BJ (cell line): ENCODE measurements at regions not wholly inside any gene's neighbourhood (a gene's known extent, or its start where the extent isn't known, plus 50 kb on each side); places are given as distances from the start of the nearest gene placed in this dataset.

Source experiments
- CTCF ChIA-PET: fragments of 350-600 bp; formaldehyde crosslinking; extraction: SDS; loops from one replicate; lab custom pipeline; 2021; ENCODE audit warnings: antibody characterized with exemption, inconsistent platforms; lab: Yijun Ruan, JAX
- POLR2A ChIA-PET: fragments of 300-600 bp; sonication (Branson Sonifier 250); formaldehyde crosslinking; extraction: SDS; loops from one replicate; lab custom pipeline; 2021; ENCODE audit warnings: antibody characterized with exemption; lab: Charles Lee
- DNase-seq: peaks from one replicate; pipeline ENCODE4 v3.0.0-alpha.2; 2011; ENCODE audit warnings: low read depth
- H3K27me3 ChIP-seq: 2 replicates; pipeline ENCODE4 v1.6.0; 2011; ENCODE audit warnings: low read length; ENCODE audit not compliant: control insufficient read depth, insufficient read depth
- H3K36me3 ChIP-seq: 2 replicates; pipeline ENCODE4 v1.5.1; 2011; ENCODE audit warnings: low read length; ENCODE audit not compliant: control insufficient read depth, insufficient read depth
- H3K4me3 ChIP-seq: 2 replicates; pipeline ENCODE4 v1.5.1; 2011; ENCODE audit warnings: low read depth, mild to moderate bottlenecking, control low read depth, low read length
- TF ChIP-seq, protein P1 (sequence below): IDR thresholded peaks from 2 replicates; pipeline ENCODE4 v1.5.1; 2011; ENCODE audit warnings: low read depth, mild to moderate bottlenecking, control low read depth, inconsistent platforms, low read length, moderate library complexity; ENCODE audit not compliant: insufficient read depth

DNA sequence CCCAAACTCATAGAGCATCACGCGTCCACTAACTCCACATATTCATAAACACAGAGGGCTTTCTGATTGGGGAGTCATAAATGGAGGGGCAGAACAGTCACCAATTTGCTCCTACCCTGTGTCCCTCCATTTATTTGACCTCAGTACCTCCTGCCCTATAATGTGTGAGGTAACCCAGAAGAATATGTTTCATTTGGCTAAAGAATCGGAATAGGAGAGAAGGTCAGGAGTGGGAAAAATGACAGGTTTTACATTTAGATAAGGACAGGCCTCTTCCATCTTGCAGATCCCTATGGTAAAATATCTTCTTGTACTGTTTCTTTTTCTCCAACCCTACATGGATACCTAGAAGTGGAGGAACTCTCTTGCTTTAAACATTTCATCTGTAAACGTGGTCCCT lies 578.0 kb downstream of the TUSC7 start:
- TF ChIP-seq, protein P1, sequence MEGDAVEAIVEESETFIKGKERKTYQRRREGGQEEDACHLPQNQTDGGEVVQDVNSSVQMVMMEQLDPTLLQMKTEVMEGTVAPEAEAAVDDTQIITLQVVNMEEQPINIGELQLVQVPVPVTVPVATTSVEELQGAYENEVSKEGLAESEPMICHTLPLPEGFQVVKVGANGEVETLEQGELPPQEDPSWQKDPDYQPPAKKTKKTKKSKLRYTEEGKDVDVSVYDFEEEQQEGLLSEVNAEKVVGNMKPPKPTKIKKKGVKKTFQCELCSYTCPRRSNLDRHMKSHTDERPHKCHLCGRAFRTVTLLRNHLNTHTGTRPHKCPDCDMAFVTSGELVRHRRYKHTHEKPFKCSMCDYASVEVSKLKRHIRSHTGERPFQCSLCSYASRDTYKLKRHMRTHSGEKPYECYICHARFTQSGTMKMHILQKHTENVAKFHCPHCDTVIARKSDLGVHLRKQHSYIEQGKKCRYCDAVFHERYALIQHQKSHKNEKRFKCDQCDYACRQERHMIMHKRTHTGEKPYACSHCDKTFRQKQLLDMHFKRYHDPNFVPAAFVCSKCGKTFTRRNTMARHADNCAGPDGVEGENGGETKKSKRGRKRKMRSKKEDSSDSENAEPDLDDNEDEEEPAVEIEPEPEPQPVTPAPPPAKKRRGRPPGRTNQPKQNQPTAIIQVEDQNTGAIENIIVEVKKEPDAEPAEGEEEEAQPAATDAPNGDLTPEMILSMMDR: no peak
- no peaks in the 10 kb centered on the region; the same call in 1 of the 2 replicates for H3K27me3 ChIP-seq
- ChIA-PET POLR2A (no interaction called here), CTCF (no interaction called here)
- H3K36me3 ChIP-seq: no peaks in the 10 kb centered on the region
- DNase-seq: no peak
- H3K4me3 ChIP-seq: no peak overlapping the region

DNA sequence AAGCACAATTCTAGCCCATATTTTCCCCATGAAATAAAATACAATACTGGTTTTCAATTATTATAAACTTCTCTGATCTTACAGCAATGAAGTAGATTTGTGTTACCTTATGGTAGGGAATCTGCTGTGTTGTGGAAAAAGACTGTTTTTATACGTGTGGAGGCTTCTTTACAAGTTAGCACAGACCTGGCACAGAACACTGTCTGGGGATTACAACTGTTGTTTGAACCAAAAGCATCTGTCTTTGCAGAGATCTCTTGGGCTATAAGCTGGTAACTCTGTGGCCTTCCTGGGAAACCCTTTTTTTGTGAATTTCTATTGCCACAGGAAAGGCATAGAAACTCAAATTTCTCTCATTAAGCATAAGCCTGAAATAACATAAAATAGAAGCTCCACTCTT lies 581.9 kb downstream of the TUSC7 start:
- TF ChIP-seq, protein P1: no peak
- ChIA-PET CTCF (no interaction called here), POLR2A (no interaction called here)
- no peak for DNase-seq
- H3K4me3 ChIP-seq: no peak overlapping the region
- H3K36me3 ChIP-seq: no peaks in the 10 kb centered on the region
- H3K27me3 ChIP-seq: no peaks in the 10 kb centered on the region; the same call in 1 of the 2 replicates

DNA sequence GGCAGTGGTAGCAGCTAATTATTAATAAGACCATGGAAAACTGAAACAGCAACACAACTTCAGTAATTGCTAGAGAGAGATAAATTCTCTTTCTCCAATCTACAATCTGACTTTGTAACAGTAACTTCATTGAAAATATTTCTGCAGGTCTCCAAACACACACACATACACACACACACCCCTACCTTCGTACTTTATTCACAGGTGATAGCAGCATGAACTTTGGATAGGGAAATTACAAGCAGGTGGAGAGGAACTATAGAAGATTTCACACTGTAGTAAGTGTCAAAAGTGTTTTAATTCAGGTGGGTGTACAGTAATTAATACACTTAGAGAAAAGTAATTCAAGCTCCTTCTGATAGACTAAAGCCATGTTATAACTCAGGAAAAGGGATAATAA lies 587.5 kb downstream of the TUSC7 start:
- POLR2A ChIA-PET: no interaction called here
- TF ChIP-seq, protein P1: no peak
- H3K4me3 ChIP-seq: no peak overlapping the region
- no peaks in the 10 kb centered on the region; the same call in 1 of the 2 replicates for H3K27me3 ChIP-seq
- CTCF ChIA-PET: interaction anchor here (0.7 kb wide), 1 partner anchor 278 kb away, joined by 3 read pairs; no protein-coding TSS in a partner anchor
- no peak for DNase-seq
- H3K36me3 ChIP-seq: no peaks in the 10 kb centered on the region

DNA sequence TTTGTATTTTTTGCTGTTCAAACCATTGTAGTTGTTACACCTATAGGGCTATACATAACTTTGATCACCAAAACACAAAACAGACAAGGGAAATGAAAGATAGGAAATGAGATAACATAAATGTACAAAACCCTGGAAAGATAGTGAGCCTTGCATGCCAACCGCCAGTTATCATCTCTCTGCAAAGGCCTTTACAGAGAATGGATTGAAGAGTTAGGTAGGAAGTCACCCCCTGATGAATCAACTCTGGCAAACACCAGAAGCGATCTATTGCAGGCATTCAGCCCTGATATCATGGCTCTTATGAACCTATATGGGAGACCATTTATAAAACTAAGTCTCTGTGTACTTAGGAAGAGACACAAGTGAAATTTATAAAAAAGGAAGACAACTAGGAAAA lies 588.0 kb downstream of the TUSC7 start:
- TF ChIP-seq, protein P1: no peak
- no peak for DNase-seq
- CTCF ChIA-PET: interaction anchor here (0.7 kb wide), 1 partner anchor 279 kb away, joined by 3 read pairs; no protein-coding TSS in a partner anchor
- Histone ChIP-seq H3K36me3 (no peaks in the 10 kb centered on the region), H3K27me3 (no peaks in the 10 kb centered on the region), H3K4me3 (no peak overlapping the region)
- POLR2A ChIA-PET: no interaction called here

DNA sequence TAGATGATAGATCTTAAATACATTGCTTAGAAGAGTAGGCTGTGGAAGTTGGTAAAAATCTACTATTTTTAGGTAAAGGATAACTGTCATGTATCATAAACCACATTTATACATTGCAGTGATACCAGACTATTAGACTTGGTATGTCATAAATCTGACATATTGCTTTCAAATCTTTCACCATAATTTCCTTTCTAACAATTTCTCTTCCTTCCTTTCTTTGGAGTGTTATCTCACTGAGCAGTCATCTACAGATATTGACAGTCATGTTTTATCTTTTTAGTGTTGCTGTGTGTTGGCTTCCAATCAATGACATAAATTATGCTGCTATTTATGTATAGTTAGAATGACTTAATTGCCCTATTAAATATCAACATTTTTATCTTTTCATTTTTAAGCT lies 588.7 kb downstream of the TUSC7 start:
- H3K4me3 ChIP-seq: no peak overlapping the region
- TF ChIP-seq, protein P1: no peak
- CTCF ChIA-PET: no interaction called here
- H3K36me3 ChIP-seq: no peaks in the 10 kb centered on the region
- H3K27me3 ChIP-seq: no peaks in the 10 kb centered on the region
- DNase-seq: no peak
- POLR2A ChIA-PET: no interaction called here
